A673 (cell line): ENCODE measurements at regions not wholly inside any gene's neighbourhood (a gene's known extent, or its start where the extent isn't known, plus 50 kb on each side); places are given as distances from the start of the nearest gene placed in this dataset.

ENCODE experiments used
- BruUV-seq: library from RNA; stranded (reverse); fragments of 400-500 nt; replicated peaks from 2 replicates; lab custom pipeline; 2021; lab: Mats Ljungman, UMichigan
- CTCF ChIA-PET: fragments of 300-600 bp; sonication (Branson Sonifier 250); formaldehyde crosslinking; loops from one replicate; lab custom pipeline; 2022; ENCODE audit warnings: antibody characterized with exemption; lab: Charles Lee
- POLR2A ChIA-PET: fragments of 300-600 bp; sonication (Branson Sonifier 250); formaldehyde crosslinking; loops from one replicate; lab custom pipeline; 2022; ENCODE audit warnings: antibody characterized with exemption; ENCODE audit not compliant: low non-redundant PET; lab: Charles Lee
- DNase-seq: peaks from one replicate; pipeline ENCODE4 v3.0.0-alpha.2; 2015; ENCODE audit warnings: low spot score
- H3K27ac ChIP-seq: fragments of 200-600 bp; sonication (generic); 2 replicates; pipeline ENCODE4 v1.5.1; 2016; ENCODE audit warnings: mixed run types, low read depth, mild to moderate bottlenecking, mixed read lengths, antibody characterized with exemption, low read length; ENCODE audit not compliant: poor library complexity, severe bottlenecking
- H3K27me3 ChIP-seq: fragments of 200-600 bp; sonication (generic); replicated peaks from 2 replicates; pipeline ENCODE4 v1.6.1; 2017; ENCODE audit warnings: mixed run types, low read depth, mild to moderate bottlenecking, mixed read lengths, antibody characterized with exemption, low read length; ENCODE audit not compliant: insufficient read depth, poor library complexity
- H3K36me3 ChIP-seq: fragments of 200-600 bp; sonication (generic); 2 replicates; pipeline ENCODE4 v1.6.1; 2016; ENCODE audit warnings: mixed run types, mild to moderate bottlenecking, mixed read lengths, antibody characterized with exemption, low read length; ENCODE audit not compliant: insufficient read depth, poor library complexity, severe bottlenecking
- H3K4me1 ChIP-seq: fragments of 200-600 bp; sonication (generic); 2 replicates; pipeline ENCODE4 v1.6.1; 2017; ENCODE audit warnings: mixed run types, mild to moderate bottlenecking, mixed read lengths, antibody characterized with exemption, low read length; ENCODE audit not compliant: insufficient read depth, poor library complexity, severe bottlenecking
- H3K4me3 ChIP-seq: fragments of 200-600 bp; sonication (generic); 2 replicates; pipeline ENCODE4 v1.5.1; 2016; ENCODE audit warnings: low read depth, mixed run types, mild to moderate bottlenecking, mixed read lengths, low read length; ENCODE audit not compliant: poor library complexity, severe bottlenecking
- H3K9me3 ChIP-seq: fragments of 200-600 bp; sonication (generic); 2 replicates; pipeline ENCODE4 v1.6.1; 2016; ENCODE audit warnings: mixed run types, low read depth, mild to moderate bottlenecking, mixed read lengths, antibody characterized with exemption, low read length; ENCODE audit not compliant: poor library complexity, severe bottlenecking
- CTCF ChIP-seq: fragments of 300-800, 200-600 bp; sonication (generic); conservative IDR thresholded peaks from 2 replicates; pipeline ENCODE4 v1.5.1; 2017; ENCODE audit warnings: low read depth, mild to moderate bottlenecking, antibody characterized with exemption, low read length, moderate library complexity, mixed read lengths
- EZH2 ChIP-seq: fragments of 200-600 bp; sonication (generic); IDR thresholded peaks from 2 replicates; pipeline ENCODE4 v1.6.1; 2017; ENCODE audit warnings: borderline replicate concordance, low read depth, mild to moderate bottlenecking, mixed read lengths, antibody characterized with exemption, low read length; ENCODE audit not compliant: poor library complexity, severe bottlenecking
- intact Hi-C: fragments of 100-400 bp; cut with micrococcal nuclease; formaldehyde crosslinking; loops from one replicate; pipeline ENCODE4 v1.10.0; 2022; ENCODE audit not compliant: unreplicated experiment

- POLR2A ChIA-PET = no interaction called here
- Histone ChIP-seq H3K27me3 (no peaks in the 10 kb centered on the region), H3K36me3 (no peaks in the 10 kb centered on the region), H3K27ac (no peak overlapping the region), H3K4me3 (no peak overlapping the region), H3K9me3 (no peaks in the 10 kb centered on the region), H3K4me1 (no peaks in the 10 kb centered on the region)
- no peak for DNase-seq
- BruUV-seq = no TSS peak
- CTCF ChIA-PET = no interaction called here
- intact Hi-C loops = no loop called here
- TF ChIP-seq EZH2 (no peak), CTCF (no peak)
Observed at GRCh38 chr10:11395581-11396310, 215.7 kb downstream of the USP6NL start.

GRCh38 chr10:11395161-11395560 is 216.3 kb downstream of the USP6NL start:
- no peaks in the 10 kb centered on the region for H3K9me3 ChIP-seq
- intact Hi-C loops = no loop called here
- ChIA-PET POLR2A (no interaction called here), CTCF (no interaction called here)
- H3K27me3 ChIP-seq = no peaks in the 10 kb centered on the region
- BruUV-seq = no TSS peak
- TF ChIP-seq CTCF (no peak), EZH2 (no peak)
- DNase-seq = no peak
- no peak overlapping the region for H3K27ac ChIP-seq
- H3K4me1 ChIP-seq = no peaks in the 10 kb centered on the region
- H3K4me3 ChIP-seq = no peak overlapping the region
- H3K36me3 ChIP-seq = no peaks in the 10 kb centered on the region

DNA sequence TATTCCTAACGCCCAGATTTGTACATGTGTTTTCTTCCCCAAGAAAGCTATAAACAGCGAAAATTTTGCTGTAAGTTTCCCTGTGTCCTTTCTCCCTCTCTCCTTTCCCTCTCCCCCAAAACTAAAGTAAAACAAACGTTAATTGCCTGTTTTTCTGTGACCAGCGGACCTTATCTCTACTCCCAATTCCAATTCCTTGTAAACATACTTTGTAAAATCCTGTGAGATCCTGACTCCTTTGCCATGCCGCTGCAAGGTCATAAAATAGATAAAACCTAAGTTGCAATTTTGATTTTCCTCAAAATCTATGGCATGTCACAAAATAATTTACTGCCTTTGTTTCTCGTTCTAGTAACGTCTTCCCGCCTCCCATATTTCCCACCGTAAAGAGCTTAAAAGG is 217.6 kb downstream of the USP6NL start:
- ChIA-PET CTCF (no interaction called here), POLR2A (no interaction called here)
- Histone ChIP-seq H3K4me1 (no peaks in the 10 kb centered on the region), H3K9me3 (no peaks in the 10 kb centered on the region), H3K27me3 (no peaks in the 10 kb centered on the region), H3K36me3 (no peaks in the 10 kb centered on the region), H3K4me3 (no peak overlapping the region), H3K27ac (no peak overlapping the region)
- DNase-seq = no peak
- intact Hi-C loops = no loop called here
- TF ChIP-seq CTCF = no peak
- TF ChIP-seq EZH2 = no peak
- no TSS peak for BruUV-seq
